Suprapubic skin (tissue), 4 donors: ENCODE measurements at regions not wholly inside any gene's neighbourhood (a gene's known extent, or its start where the extent isn't known, plus 50 kb on each side); places are given as distances from the start of the nearest gene placed in this dataset.

Experiments used
- EP300 ChIP-seq: sonication (generic); formaldehyde crosslinking; IDR thresholded peaks from one replicate; pipeline ENCODE4 v1.6.1; 2017; ENCODE audit warnings: antibody characterized with exemption
- POLR2A ChIP-seq, 2 donors: fragments of 450-650 bp; IDR thresholded peaks; one replicate each; pipeline ENCODE4 v1.6.1; 2017; ENCODE audit warnings: antibody characterized with exemption in 2 of 2, mild to moderate bottlenecking in 2 of 2, moderate library complexity in 2 of 2
- POLR2AphosphoS5 ChIP-seq, 3 donors: sonication (generic); formaldehyde crosslinking; IDR thresholded peaks; one replicate each; pipeline ENCODE4 v1.6.1; 2017; ENCODE audit warnings: antibody characterized with exemption in 3 of 3
- TF ChIP-seq, protein P1 (sequence below), 2 donors: fragments of 200-600 bp in 1 of 2; fragments of 450-650 bp in 1 of 2; sonication (generic) in 1 of 2; IDR thresholded peaks; one replicate each; pipeline ENCODE4 v1.5.1; 2016 to 2019; ENCODE audit warnings: antibody characterized with exemption in 2 of 2, mild to moderate bottlenecking in 1 of 2, moderate library complexity in 1 of 2

DNA sequence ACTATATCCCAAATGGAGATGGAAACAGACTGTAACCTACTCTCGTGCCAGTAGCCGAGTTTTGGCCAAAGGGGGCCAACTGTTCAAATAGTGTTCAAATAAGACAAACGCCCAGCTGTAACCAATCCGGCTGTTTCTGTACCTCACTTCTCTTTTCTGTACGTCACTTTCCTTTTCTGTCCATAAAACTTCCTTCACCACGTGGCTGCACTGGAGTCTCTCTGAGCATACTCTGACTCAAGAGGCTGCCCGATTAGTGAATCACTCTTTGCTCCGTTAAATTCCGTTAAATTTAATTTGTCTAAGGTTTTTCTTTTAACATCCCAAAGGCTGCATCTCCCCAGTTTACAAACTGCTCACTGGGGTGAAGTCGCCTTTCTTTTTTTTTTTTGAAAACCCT is 219.2 kb upstream of the P2RY1 start:
- TF ChIP-seq EP300 (no peak), POLR2AphosphoS5 (IDR thresholded peaks at IDR 0.05) (no peak), POLR2A (IDR thresholded peaks at IDR 0.05) (no peak)
- TF ChIP-seq, protein P1, sequence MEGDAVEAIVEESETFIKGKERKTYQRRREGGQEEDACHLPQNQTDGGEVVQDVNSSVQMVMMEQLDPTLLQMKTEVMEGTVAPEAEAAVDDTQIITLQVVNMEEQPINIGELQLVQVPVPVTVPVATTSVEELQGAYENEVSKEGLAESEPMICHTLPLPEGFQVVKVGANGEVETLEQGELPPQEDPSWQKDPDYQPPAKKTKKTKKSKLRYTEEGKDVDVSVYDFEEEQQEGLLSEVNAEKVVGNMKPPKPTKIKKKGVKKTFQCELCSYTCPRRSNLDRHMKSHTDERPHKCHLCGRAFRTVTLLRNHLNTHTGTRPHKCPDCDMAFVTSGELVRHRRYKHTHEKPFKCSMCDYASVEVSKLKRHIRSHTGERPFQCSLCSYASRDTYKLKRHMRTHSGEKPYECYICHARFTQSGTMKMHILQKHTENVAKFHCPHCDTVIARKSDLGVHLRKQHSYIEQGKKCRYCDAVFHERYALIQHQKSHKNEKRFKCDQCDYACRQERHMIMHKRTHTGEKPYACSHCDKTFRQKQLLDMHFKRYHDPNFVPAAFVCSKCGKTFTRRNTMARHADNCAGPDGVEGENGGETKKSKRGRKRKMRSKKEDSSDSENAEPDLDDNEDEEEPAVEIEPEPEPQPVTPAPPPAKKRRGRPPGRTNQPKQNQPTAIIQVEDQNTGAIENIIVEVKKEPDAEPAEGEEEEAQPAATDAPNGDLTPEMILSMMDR (IDR thresholded peaks at IDR 0.05), result no peak
